Neural cell (in vitro differentiated cells): ENCODE measurements at regions not wholly inside any gene's neighbourhood (a gene's known extent, or its start where the extent isn't known, plus 50 kb on each side); places are given as distances from the start of the nearest gene placed in this dataset.

Source experiments
- H2AFZ ChIP-seq: fragments of 200-600, 300-800 bp; sonication (generic), shearing (Covaris generic); 2 replicates; pipeline ENCODE4 v1.6.0; 2014; ENCODE audit warnings: low read depth, mild to moderate bottlenecking, antibody characterized with exemption, low read length, moderate library complexity
- H3F3A ChIP-seq: fragments of 200-600 bp; shearing (Covaris generic); 2 replicates; pipeline ENCODE4 v1.6.1; 2016; ENCODE audit warnings: mild to moderate bottlenecking, moderate library complexity, mixed read lengths, antibody characterized with exemption, low read length; ENCODE audit not compliant: insufficient read depth, poor library complexity, severe bottlenecking
- H3K27ac ChIP-seq: fragments of 200-600, 300-800 bp; sonication (generic), shearing (Covaris generic); 2 replicates; pipeline ENCODE4 v1.5.1; 2014; ENCODE audit warnings: mild to moderate bottlenecking, low read length, moderate library complexity
- H3K27me3 ChIP-seq: fragments of 300-800, 200-600 bp; sonication (generic), shearing (Covaris generic); 2 replicates; pipeline ENCODE4 v1.6.0; 2014; ENCODE audit warnings: mild to moderate bottlenecking, low read depth, low read length, moderate library complexity; ENCODE audit not compliant: insufficient read depth
- H3K36me3 ChIP-seq: fragments of 300-800, 200-600 bp; sonication (generic), shearing (Covaris generic); 2 replicates; pipeline ENCODE4 v1.5.1; 2014; ENCODE audit warnings: mild to moderate bottlenecking, antibody characterized with exemption, low read length, moderate library complexity; ENCODE audit not compliant: insufficient read depth
- H3K4me2 ChIP-seq: fragments of 300-800, 200-600 bp; sonication (generic), shearing (Covaris generic); 2 replicates; pipeline ENCODE4 v1.6.0; 2014; ENCODE audit warnings: mild to moderate bottlenecking, low read length
- H3K4me3 ChIP-seq: fragments of 300-800, 200-600 bp; sonication (generic), shearing (Covaris generic); 2 replicates; pipeline ENCODE4 v1.5.1; 2014; ENCODE audit warnings: mild to moderate bottlenecking, low read length, moderate library complexity
- H3K79me2 ChIP-seq: fragments of 200-600 bp; shearing (Covaris generic); replicated peaks from 2 replicates; pipeline ENCODE4 v1.6.0; 2014; ENCODE audit warnings: mild to moderate bottlenecking, low read length, moderate library complexity; ENCODE audit not compliant: insufficient read depth
- H3K9ac ChIP-seq: fragments of 300-800, 200-600 bp; sonication (generic), shearing (Covaris generic); 2 replicates; pipeline ENCODE4 v1.6.1; 2016; ENCODE audit warnings: mild to moderate bottlenecking, low read length, mixed read lengths
- H3K9me2 ChIP-seq: fragments of 200-600 bp; shearing (Covaris generic); 2 replicates; pipeline ENCODE4 v1.6.1; 2016; ENCODE audit warnings: mild to moderate bottlenecking, low read length, mixed read lengths; ENCODE audit not compliant: insufficient read depth
- H3K9me3 ChIP-seq: fragments of 200-600, 300-800 bp; sonication (generic), shearing (Covaris generic); 2 replicates; pipeline ENCODE4 v1.6.1; 2016; ENCODE audit warnings: mild to moderate bottlenecking, mixed run types, low read length, moderate library complexity, mixed read lengths
- H4K20me1 ChIP-seq: fragments of 200-600 bp; shearing (Covaris generic); 2 replicates; pipeline ENCODE4 v1.6.1; 2016; ENCODE audit warnings: mild to moderate bottlenecking, mixed run types; ENCODE audit not compliant: insufficient read depth
- EP300 ChIP-seq: fragments of 450-650 bp; conservative IDR thresholded peaks from 2 replicates; pipeline ENCODE4 v1.6.1; 2014; ENCODE audit warnings: antibody characterized with exemption, mild to moderate bottlenecking, moderate library complexity; ENCODE audit not compliant: poor library complexity, severe bottlenecking
- EZH2 ChIP-seq: fragments of 200-600, 300-800 bp; shearing (Covaris generic), sonication (generic); IDR thresholded peaks from 2 replicates; pipeline ENCODE4 v1.6.1; 2014; ENCODE audit warnings: antibody characterized with exemption, low read length, borderline replicate concordance, mild to moderate bottlenecking; ENCODE audit not compliant: insufficient read depth, poor library complexity, severe bottlenecking
- MXI1 ChIP-seq: fragments of 450-650 bp; conservative IDR thresholded peaks from 2 replicates; pipeline ENCODE4 v1.6.1; 2014; ENCODE audit warnings: antibody characterized with exemption, mild to moderate bottlenecking; ENCODE audit not compliant: poor library complexity, severe bottlenecking
- POLR2AphosphoS5 ChIP-seq: IDR thresholded peaks from 2 replicates; pipeline ENCODE4 v1.6.1; 2012
- RAD21 ChIP-seq: fragments of 450-650 bp; conservative IDR thresholded peaks from 2 replicates; pipeline ENCODE4 v1.6.1; 2014; ENCODE audit warnings: antibody characterized with exemption, mild to moderate bottlenecking, moderate library complexity
- SMC3 ChIP-seq: fragments of 450-650 bp; conservative IDR thresholded peaks from 2 replicates; pipeline ENCODE4 v1.6.1; 2014; ENCODE audit warnings: antibody characterized with exemption, mild to moderate bottlenecking, moderate library complexity; ENCODE audit not compliant: poor library complexity
- TAF1 ChIP-seq: IDR thresholded peaks from 2 replicates; pipeline ENCODE4 v1.6.1; 2012; ENCODE audit warnings: low read depth
- TF ChIP-seq, protein P1 (sequence below): IDR thresholded peaks from 2 replicates; pipeline ENCODE4 v1.6.1; 2012; ENCODE audit warnings: borderline replicate concordance
- TF ChIP-seq, protein P2 (sequence below): fragments of 450-650 bp; IDR thresholded peaks from 2 replicates; pipeline ENCODE4 v1.5.1; 2014; ENCODE audit warnings: antibody characterized with exemption, mild to moderate bottlenecking, moderate library complexity; ENCODE audit not compliant: poor library complexity, severe bottlenecking

DNA sequence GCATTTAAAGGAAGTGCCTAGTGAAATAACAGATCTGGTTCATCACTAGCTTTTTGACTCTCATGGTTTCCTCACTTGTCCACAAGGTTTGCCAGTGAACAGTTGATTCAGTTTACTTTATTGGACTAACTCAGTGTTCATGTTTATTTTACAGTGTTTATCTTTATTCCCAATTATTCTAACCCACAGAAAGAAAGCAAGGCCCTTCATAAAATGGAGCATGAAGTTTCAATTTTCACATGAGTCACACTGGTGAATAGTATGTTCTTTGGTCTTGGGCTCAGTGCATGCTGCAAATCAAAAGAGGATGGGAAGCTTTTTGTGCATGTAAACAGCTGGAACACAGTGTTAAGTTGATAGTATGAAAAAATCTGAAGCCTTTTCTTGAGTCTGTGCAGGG is 217.6 kb upstream of the HDDC2 start:
- Histone ChIP-seq H3K27ac (no peak overlapping the region), H3K36me3 (no peaks in the 10 kb centered on the region), H3K4me3 (no peak overlapping the region), H3K9me3 (no peaks in the 10 kb centered on the region), H3K27me3 (no peaks in the 10 kb centered on the region), H3K9me2 (no peaks in the 10 kb centered on the region), H3K79me2 (no peaks in the 10 kb centered on the region), H3K9ac (no peak overlapping the region), H3F3A (no peaks in the 10 kb centered on the region), H3K4me2 (no peak overlapping the region), H2AFZ (no peak overlapping the region), H4K20me1 (no peaks in the 10 kb centered on the region)
- TF ChIP-seq, protein P1, sequence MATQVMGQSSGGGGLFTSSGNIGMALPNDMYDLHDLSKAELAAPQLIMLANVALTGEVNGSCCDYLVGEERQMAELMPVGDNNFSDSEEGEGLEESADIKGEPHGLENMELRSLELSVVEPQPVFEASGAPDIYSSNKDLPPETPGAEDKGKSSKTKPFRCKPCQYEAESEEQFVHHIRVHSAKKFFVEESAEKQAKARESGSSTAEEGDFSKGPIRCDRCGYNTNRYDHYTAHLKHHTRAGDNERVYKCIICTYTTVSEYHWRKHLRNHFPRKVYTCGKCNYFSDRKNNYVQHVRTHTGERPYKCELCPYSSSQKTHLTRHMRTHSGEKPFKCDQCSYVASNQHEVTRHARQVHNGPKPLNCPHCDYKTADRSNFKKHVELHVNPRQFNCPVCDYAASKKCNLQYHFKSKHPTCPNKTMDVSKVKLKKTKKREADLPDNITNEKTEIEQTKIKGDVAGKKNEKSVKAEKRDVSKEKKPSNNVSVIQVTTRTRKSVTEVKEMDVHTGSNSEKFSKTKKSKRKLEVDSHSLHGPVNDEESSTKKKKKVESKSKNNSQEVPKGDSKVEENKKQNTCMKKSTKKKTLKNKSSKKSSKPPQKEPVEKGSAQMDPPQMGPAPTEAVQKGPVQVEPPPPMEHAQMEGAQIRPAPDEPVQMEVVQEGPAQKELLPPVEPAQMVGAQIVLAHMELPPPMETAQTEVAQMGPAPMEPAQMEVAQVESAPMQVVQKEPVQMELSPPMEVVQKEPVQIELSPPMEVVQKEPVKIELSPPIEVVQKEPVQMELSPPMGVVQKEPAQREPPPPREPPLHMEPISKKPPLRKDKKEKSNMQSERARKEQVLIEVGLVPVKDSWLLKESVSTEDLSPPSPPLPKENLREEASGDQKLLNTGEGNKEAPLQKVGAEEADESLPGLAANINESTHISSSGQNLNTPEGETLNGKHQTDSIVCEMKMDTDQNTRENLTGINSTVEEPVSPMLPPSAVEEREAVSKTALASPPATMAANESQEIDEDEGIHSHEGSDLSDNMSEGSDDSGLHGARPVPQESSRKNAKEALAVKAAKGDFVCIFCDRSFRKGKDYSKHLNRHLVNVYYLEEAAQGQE, result no peak
- TF ChIP-seq SMC3 (no peak), EZH2 (no peak), RAD21 (no peak), EP300 (no peak), MXI1 (no peak), POLR2AphosphoS5 (no peak)
- TF ChIP-seq, protein P2, sequence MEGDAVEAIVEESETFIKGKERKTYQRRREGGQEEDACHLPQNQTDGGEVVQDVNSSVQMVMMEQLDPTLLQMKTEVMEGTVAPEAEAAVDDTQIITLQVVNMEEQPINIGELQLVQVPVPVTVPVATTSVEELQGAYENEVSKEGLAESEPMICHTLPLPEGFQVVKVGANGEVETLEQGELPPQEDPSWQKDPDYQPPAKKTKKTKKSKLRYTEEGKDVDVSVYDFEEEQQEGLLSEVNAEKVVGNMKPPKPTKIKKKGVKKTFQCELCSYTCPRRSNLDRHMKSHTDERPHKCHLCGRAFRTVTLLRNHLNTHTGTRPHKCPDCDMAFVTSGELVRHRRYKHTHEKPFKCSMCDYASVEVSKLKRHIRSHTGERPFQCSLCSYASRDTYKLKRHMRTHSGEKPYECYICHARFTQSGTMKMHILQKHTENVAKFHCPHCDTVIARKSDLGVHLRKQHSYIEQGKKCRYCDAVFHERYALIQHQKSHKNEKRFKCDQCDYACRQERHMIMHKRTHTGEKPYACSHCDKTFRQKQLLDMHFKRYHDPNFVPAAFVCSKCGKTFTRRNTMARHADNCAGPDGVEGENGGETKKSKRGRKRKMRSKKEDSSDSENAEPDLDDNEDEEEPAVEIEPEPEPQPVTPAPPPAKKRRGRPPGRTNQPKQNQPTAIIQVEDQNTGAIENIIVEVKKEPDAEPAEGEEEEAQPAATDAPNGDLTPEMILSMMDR, result no peak

DNA sequence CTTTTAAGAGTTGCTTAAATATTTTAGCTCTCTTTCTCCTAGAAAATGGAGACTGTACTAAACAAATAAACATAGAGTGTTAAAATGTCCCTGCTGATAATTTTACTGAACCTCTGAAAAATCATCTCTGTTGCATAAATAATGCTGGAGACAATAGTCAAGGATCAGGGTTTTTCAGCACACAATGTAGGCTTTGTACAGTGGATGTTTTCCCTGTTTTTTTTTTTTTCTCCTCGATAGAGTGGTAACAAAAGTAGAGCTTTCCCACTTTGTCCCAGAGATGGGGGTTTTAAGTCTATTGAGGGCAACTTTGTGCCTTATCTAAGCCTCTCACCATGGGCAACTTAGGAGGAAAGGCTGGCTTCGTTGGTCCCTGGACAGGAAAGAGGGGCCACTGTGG is 222.6 kb upstream of the HDDC2 start:
- H3K4me2 ChIP-seq, result no peak overlapping the region
- TF ChIP-seq SMC3 (no peak), TAF1 (no peak), EZH2 (no peak), EP300 (no peak), POLR2AphosphoS5 (no peak), RAD21 (no peak), MXI1 (no peak)
- TF ChIP-seq, protein P1, result no peak
- TF ChIP-seq, protein P2, result no peak
- no peaks in the 10 kb centered on the region for H3K9me2 ChIP-seq
- H3K36me3 ChIP-seq, result no peaks in the 10 kb centered on the region
- no peaks in the 10 kb centered on the region for H3F3A ChIP-seq
- H3K27me3 ChIP-seq, result no peaks in the 10 kb centered on the region
- no peaks in the 10 kb centered on the region for H3K79me2 ChIP-seq
- H3K4me3 ChIP-seq, result no peak overlapping the region
- no peak overlapping the region for H3K27ac ChIP-seq
- no peak overlapping the region for H2AFZ ChIP-seq
- no peak overlapping the region for H3K9ac ChIP-seq
- no peaks in the 10 kb centered on the region for H4K20me1 ChIP-seq
- no peaks in the 10 kb centered on the region for H3K9me3 ChIP-seq
